Endothelial cell (in vitro differentiated cells): ENCODE measurements at regions not wholly inside any gene's neighbourhood (a gene's known extent, or its start where the extent isn't known, plus 50 kb on each side); places are given as distances from the start of the nearest gene placed in this dataset.
"Not testable (repeated sequence)": the region's sequence is repeated elsewhere in the genome, so short reads cannot be mapped to it uniquely, and the experiment has no call there.

Experiments used
- DNase-seq: peaks from one replicate; pipeline ENCODE4 v3.0.0; 2021; ENCODE audit warnings: low spot score
- H3K27ac Mint-ChIP-seq: one replicate; pipeline ENCODE4 v1.8.0; 2021; ENCODE audit warnings: mixed read lengths, inconsistent platforms; ENCODE audit not compliant: unreplicated experiment
- H3K27me3 Mint-ChIP-seq: one replicate; pipeline ENCODE4 v1.8.0; 2021; ENCODE audit warnings: mild to moderate bottlenecking, moderate library complexity, mixed read lengths, inconsistent platforms; ENCODE audit not compliant: unreplicated experiment
- H3K36me3 Mint-ChIP-seq: one replicate; pipeline ENCODE4 v1.8.0; 2021; ENCODE audit warnings: mild to moderate bottlenecking, low read depth, mixed read lengths, inconsistent platforms; ENCODE audit not compliant: unreplicated experiment
- H3K4me1 Mint-ChIP-seq: one replicate; pipeline ENCODE4 v1.8.0; 2021; ENCODE audit warnings: mild to moderate bottlenecking, mixed read lengths, inconsistent platforms; ENCODE audit not compliant: unreplicated experiment
- H3K4me3 Mint-ChIP-seq: one replicate; pipeline ENCODE4 v1.8.0; 2021; ENCODE audit warnings: mild to moderate bottlenecking, mixed read lengths, inconsistent platforms; ENCODE audit not compliant: unreplicated experiment
- H3K9me3 Mint-ChIP-seq: one replicate; pipeline ENCODE4 v1.8.0; 2021; ENCODE audit warnings: mixed read lengths, inconsistent platforms; ENCODE audit not compliant: unreplicated experiment
- TF ChIP-seq, protein P1 (sequence below): fragments of 200-600 bp; sonication (generic); IDR thresholded peaks from one replicate; pipeline ENCODE4 v1.5.0; 2021; ENCODE audit warnings: antibody characterized with exemption; ENCODE audit not compliant: unreplicated experiment

DNA sequence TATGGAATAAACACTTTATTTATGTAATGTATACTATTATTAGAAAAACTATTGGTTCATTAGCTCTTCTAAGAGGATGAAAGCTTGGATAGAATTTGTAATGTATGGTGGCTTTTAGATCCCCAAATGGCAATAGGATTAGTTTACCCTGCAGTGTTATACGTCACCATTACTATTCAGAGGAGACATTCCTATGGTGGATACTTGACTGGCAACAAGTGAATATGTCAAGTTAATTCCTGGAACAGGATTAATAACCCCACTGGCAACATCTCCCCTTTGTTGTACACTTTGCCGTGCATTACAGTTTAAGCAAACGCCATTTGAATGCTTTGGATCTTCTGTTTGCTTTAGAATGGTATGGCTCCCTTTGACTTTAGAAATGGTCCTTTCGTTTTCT lies 420.3 kb downstream of the FAM47B start:
- no peak for DNase-seq
- Mint-ChIP-seq H3K27me3 (peaks cover 1% of the 10 kb centered on the region), H3K9me3 (no peaks in the 10 kb centered on the region), H3K27ac (no peak overlapping the region), H3K36me3 (no peaks in the 10 kb centered on the region), H3K4me3 (no peak overlapping the region), H3K4me1 (no peaks in the 10 kb centered on the region)
- TF ChIP-seq, protein P1, sequence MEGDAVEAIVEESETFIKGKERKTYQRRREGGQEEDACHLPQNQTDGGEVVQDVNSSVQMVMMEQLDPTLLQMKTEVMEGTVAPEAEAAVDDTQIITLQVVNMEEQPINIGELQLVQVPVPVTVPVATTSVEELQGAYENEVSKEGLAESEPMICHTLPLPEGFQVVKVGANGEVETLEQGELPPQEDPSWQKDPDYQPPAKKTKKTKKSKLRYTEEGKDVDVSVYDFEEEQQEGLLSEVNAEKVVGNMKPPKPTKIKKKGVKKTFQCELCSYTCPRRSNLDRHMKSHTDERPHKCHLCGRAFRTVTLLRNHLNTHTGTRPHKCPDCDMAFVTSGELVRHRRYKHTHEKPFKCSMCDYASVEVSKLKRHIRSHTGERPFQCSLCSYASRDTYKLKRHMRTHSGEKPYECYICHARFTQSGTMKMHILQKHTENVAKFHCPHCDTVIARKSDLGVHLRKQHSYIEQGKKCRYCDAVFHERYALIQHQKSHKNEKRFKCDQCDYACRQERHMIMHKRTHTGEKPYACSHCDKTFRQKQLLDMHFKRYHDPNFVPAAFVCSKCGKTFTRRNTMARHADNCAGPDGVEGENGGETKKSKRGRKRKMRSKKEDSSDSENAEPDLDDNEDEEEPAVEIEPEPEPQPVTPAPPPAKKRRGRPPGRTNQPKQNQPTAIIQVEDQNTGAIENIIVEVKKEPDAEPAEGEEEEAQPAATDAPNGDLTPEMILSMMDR = no peak

DNA sequence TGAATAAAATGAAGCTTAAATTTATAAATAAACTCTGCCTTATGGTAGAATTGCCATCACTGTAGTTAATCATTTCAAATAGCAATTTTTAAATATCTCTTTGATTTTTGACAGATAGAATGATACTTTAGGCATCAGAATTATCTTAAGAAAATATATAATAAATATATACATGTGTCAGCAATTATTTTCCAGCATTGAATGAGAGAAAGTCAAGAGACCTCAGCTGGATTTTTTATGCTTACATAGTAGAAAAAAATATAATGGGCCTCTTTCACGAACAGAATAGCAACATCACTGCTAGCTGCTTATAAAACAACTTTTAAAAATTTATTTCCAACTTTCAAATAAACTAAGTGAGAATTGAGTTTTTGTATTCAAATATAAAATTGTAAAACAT lies 424.0 kb upstream of the MAGEB16 start:
- no peak for DNase-seq
- no peaks in the 10 kb centered on the region for H3K9me3 Mint-ChIP-seq
- no peak overlapping the region for H3K4me3 Mint-ChIP-seq
- TF ChIP-seq, protein P1 = no peak
- H3K4me1 Mint-ChIP-seq = no peaks in the 10 kb centered on the region
- H3K27ac Mint-ChIP-seq = no peak overlapping the region
- H3K36me3 Mint-ChIP-seq = no peaks in the 10 kb centered on the region
- H3K27me3 Mint-ChIP-seq = no peaks in the 10 kb centered on the region

DNA sequence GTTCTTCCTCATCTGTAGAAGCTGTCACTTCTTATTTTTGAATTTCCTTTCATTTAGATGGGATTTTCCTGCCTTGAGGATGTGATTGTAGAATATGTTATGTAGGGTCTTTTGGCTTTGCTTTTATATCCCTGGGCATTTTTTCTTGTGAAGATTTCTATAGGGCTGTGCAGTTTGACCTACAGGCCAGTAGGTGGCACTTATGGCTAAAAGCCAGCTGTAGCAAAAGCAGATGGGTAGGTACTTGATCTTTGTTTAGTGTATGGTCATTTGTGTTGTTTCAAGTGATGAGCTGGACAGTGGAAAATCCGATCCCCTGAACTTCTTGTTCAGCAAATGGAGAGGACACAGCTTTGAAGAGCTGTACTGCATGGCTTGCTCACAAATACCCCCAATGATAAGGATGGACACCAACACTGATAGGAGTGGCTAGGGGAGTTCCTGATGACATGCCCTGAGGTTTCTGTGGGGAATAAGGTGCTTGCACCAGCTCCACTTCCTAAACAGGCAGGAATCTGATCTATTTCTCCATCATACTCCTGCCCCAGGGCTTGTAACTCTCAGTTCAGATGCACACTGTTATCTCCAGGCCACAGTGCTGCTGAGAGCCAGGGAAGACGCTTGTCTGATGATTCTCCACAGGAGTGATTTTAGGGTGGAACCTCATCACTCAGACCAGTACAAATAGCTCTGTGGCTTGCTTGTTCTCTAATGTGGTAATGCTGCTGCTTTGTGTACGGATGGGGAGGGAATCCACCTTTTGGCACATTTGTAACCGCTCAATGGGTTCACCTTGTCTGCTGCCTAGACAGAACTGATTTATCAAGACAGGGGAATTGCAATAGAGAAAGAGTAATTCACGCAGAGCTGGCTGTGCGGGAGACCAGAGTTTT lies 417.1 kb upstream of the MAGEB16 start:
- Mint-ChIP-seq H3K4me3 (no peak overlapping the region), H3K27ac (no peak overlapping the region), H3K4me1 (no peaks in the 10 kb centered on the region), H3K36me3 (no peaks in the 10 kb centered on the region), H3K27me3 (no peaks in the 10 kb centered on the region), H3K9me3 (no peaks in the 10 kb centered on the region)
- TF ChIP-seq, protein P1 = peak; percentile 57
- no peak for DNase-seq

DNA sequence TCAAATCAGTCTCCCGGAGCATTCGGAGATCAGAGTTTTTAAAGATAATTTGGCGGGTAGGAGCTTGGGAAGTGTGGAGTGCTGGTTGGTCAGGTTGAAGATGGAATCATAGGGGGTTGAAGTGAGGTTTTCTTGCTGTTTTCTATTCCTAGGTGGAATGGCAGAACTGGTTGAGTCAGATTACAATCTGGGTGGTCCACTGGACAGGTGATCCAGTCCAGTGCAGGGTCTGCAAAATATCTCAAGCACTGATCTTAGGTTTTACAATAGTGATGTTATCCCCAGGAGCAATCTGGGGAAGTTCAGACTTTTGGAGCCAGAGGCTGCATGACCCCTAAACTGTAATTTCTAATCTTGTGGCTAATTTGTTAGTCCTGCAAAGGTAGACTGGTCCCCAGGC lies 416.4 kb upstream of the MAGEB16 start:
- H3K4me3 Mint-ChIP-seq, H3K36me3 Mint-ChIP-seq, H3K27me3 Mint-ChIP-seq, DNase-seq, H3K9me3 Mint-ChIP-seq, H3K4me1 Mint-ChIP-seq, H3K27ac Mint-ChIP-seq: not testable (repeated sequence)

DNA sequence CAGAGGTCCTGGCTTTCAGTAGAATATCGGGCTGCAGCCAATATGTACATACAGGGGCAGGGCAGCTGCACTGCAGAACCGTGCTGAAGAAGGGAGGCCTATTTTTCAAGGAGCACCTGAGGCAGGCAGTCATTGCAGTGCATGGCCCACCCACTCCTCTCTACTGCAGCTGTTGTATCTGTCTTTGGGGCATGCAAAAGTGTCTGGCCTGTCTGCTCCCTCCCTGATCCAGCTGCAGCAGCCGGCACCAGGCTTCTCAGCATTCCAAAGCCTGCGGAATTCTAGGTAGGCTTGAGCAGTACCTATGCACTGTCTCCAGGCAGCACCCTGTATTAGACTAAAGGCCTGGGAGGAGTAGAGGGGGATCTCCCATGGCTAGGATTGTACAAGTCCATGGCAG lies 415.2 kb upstream of the MAGEB16 start:
- DNase-seq = no peak
- H3K9me3 Mint-ChIP-seq = no peaks in the 10 kb centered on the region
- no peaks in the 10 kb centered on the region for H3K36me3 Mint-ChIP-seq
- no peaks in the 10 kb centered on the region for H3K4me1 Mint-ChIP-seq
- no peak overlapping the region for H3K4me3 Mint-ChIP-seq
- no peak overlapping the region for H3K27ac Mint-ChIP-seq
- TF ChIP-seq, protein P1 = no peak
- no peaks in the 10 kb centered on the region for H3K27me3 Mint-ChIP-seq
